ENCODE measurements at regions not wholly inside any gene's neighbourhood (a gene's known extent, or its start where the extent isn't known, plus 50 kb on each side); places are given as distances from the start of the nearest gene placed in this dataset.

- TF ChIP-seq CTCF (IDR thresholded peaks at IDR 0.05; ENCODE audit: low read length), result no peak
- no peak for TF ChIP-seq EZH2 (IDR thresholded peaks at IDR 0.05; ENCODE audit: borderline replicate concordance, low read length)
Measured at GRCh38 chr9:28064241-28064815, 491.0 kb upstream of the C9orf72 start.
